HG03469 (cell line): ENCODE measurements at regions not wholly inside any gene's neighbourhood (a gene's known extent, or its start where the extent isn't known, plus 50 kb on each side); places are given as distances from the start of the nearest gene placed in this dataset.

Experiments
- ATAC-seq: cut with Tn5 transposase; IDR thresholded peaks from one replicate; pipeline ENCODE4 v1.9.1; 2021; ENCODE audit warnings: mild to moderate bottlenecking, moderate library complexity, moderate number of reproducible peaks; ENCODE audit not compliant: unreplicated experiment

DNA sequence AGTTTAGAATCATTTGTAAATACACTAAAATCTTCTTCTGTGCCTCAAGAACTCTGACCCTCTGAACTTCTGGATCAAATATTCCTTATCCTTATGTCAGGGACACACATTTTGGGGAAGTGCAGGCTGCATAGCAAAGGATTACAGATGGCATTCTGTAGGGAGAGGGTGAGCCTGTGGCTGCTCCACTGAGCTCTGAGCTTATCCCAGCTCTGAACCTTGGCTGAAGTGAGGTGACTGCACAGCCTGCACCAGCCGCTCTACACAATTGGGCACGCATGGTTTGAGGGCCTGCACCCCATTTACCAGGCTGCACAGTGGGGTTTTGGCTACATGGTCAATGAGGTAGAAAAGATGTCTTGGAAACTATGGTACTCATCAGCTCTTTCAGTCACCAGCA is 251.6 kb downstream of the GALR1 start:
- no peak for ATAC-seq

DNA sequence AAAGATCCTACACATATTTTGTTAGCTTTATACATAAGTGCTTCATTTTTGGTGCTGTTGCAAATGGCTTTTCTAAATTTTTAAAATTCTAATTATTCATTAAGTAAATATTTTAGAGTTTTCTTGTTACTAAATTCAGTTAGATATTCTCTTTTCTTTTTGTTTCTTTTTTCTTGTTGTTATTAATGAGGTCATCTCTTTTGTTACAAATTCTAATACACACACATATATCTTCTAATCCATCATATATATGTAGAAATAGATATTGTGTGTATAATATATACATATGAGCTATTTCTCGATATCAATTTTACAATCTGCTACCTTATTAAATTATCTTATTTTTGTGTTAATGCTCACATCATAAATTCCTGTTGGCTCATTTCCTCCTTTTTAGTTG is 255.9 kb downstream of the GALR1 start:
- ATAC-seq = no peak

GRCh38 chr18:77512152-77512551 is 262.5 kb downstream of the GALR1 start:
- no peak for ATAC-seq

- no peak for ATAC-seq
Observed at GRCh38 chr18:77517901-77518300, 268.3 kb downstream of the GALR1 start.

DNA sequence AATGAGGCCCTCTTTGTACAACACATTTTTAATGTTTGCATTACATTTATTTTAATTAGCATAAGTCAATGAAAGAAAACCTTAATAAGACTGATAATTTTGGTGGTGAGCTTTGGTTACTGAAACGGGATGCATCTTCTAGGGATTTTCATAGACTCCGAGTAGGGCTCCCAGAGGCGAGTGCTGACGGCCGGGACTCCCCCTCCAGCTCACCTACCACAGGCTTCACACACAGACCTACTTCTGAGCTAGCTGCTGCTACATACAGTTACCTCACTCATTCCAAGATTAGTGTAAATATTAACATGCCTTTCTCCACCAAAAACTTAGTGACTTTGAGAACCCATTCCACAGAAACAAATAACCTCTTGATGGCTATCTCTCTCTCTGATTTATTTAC is 271.1 kb downstream of the GALR1 start:
- no peak for ATAC-seq

DNA sequence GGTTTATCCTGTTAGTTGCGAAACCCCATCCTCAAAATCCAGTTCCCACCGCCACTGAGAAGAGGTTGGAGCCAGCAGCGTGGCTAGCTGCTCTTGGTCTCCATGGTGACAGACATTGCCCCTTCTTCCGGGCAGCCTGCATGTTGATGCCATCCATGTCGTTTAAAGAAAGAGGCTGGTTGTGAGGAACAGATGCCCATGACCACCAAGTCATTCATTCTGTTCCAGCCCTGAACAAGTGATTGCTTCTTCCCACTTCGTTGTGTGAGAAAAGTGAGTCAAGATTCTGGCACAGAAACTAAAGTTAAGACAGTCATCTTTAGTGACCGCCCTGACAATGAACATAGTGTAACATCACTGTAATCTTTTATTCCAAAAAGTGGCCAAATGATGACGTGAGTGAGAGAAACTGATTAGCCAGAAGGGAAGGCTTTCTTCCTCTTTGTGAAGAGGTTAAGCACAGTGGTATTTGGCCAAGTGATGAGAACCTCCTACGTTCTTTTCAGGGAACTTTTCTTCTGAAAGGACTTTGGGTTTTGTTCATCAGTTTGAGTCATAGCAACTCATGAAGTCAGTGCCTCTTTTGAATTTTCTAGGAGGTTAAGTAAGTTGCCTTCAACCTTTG is 272.5 kb downstream of the GALR1 start:
- ATAC-seq = no peak

- no peak for ATAC-seq
Observed at GRCh38 chr18:77524909-77525308, 275.3 kb downstream of the GALR1 start.

DNA sequence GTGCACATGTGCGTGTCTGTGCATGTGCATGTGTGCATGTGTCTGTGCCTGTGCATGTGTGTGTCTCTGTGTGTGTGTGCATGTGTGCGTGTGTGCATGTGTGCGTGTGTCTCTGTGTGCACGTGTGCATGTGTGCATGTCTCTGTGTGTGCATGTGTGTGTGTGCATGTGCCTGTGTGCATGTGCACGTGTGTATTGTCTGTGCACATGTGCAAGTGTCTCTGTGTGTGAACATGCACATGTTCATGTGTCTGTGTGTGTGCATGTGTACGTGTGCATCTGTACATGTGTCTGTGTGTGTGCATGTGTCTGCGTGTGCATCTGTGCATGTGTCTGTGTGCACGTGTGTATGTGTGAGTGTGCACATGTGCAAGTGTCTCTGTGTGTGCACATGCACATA is 277.3 kb downstream of the GALR1 start:
- no peak for ATAC-seq

DNA sequence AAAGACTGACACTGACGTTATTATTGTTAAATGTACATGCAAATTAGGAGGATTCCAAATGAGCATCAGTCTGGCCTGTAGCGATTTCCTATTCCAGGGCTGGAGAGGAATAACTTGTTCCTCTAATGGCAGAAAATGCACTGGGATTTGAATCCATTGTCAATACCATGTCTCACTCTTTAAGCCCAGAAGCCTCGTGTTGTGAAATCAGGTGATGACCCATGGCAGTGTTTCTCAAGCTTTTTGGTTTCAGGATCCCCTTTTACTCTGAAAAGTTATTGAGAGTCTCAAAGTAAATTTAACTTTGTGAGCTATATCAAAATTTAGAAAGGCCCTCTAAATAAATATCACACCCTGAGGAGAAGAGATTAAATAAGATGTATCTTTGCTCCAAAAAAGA is 279.2 kb downstream of the GALR1 start:
- ATAC-seq = no peak

GRCh38 chr18:77529492-77530176 is 280.0 kb downstream of the GALR1 start:
- ATAC-seq = no peak

GRCh38 chr18:77530732-77531131 is 281.1 kb downstream of the GALR1 start:
- ATAC-seq = no peak

DNA sequence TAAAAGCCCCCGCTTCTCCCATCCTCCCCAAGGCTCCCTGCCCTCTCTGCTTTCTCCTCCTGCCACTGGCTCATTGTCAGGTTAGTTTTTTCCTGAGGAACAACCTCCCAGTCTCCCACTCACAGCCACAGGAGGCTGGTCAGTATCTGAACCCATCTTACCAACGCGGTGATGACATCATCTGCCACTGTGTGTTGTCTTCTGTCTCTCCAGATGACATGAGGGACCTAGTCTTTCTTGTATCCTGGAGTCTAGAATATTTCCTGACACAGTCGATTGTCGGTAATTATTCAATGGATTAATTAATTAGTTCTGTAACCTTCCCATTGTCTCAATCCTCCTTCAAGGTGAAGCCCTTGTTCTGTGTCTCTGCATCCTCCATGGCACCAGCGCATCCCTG is 290.2 kb downstream of the GALR1 start:
- ATAC-seq = no peak

- ATAC-seq = no peak
Observed at GRCh38 chr18:77544792-77545191, 295.1 kb downstream of the GALR1 start.

- no peak for ATAC-seq
Observed at GRCh38 chr18:77547757-77548156, 298.1 kb downstream of the GALR1 start.

- no peak for ATAC-seq
Observed at GRCh38 chr18:77548790-77549420, 299.3 kb downstream of the GALR1 start.

GRCh38 chr18:77550625-77551024 is 301.0 kb downstream of the GALR1 start:
- ATAC-seq = no peak

GRCh38 chr18:77551055-77551454 is 301.4 kb downstream of the GALR1 start:
- no peak for ATAC-seq

GRCh38 chr18:77552945-77553344 is 303.3 kb downstream of the GALR1 start:
- no peak for ATAC-seq

GRCh38 chr18:77554061-77554460 is 304.4 kb downstream of the GALR1 start:
- ATAC-seq = no peak

GRCh38 chr18:77557046-77557587 is 307.5 kb downstream of the GALR1 start:
- no peak for ATAC-seq

DNA sequence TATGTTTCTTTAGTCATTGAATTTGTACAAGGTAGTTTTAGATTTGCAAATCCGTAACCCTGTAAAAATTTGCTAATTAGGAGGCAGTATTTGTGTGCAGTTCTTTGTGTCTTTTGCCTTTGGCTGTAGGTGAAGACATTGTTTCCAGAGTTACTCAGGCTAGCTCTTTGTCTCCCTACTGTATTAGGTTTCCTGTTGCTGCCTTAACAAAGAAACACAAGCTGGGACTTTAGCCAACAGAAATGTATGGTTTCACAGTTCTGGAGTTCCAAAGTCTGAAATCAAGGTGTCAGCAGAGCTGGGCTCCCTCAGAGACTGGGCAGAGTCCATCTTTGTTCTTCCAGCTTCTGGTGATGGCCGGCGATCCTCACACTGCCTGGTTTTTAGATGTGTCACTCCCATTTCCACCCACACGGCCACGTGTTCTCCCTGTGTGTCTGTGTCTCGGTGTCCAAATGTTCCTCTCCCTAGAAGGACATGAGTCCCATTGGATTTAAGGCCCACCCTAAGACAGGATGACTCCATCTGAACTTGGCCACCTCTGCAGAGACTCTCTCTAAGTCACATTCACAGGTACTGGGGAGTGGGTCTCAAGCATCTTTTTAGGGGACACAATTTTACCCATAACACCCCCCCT is 309.7 kb downstream of the GALR1 start:
- ATAC-seq = no peak
